GM20000 (cell line): ENCODE measurements at regions not wholly inside any gene's neighbourhood (a gene's known extent, or its start where the extent isn't known, plus 50 kb on each side); places are given as distances from the start of the nearest gene placed in this dataset.

ENCODE experiments used
- DNase-seq: peaks from one replicate; pipeline ENCODE4 v3.0.0; 2012; ENCODE audit warnings: low spot score
- CTCF ChIP-seq: IDR thresholded peaks from 2 replicates; pipeline ENCODE4 v1.5.1; 2012; ENCODE audit warnings: mild to moderate bottlenecking, control low read depth; ENCODE audit errors: extremely low read depth, missing control alignments

GRCh38 chr11:70910835-70911234, 341.5 kb downstream of the SHANK2 start:
- no peak for DNase-seq
- TF ChIP-seq CTCF = no peak

- TF ChIP-seq CTCF = no peak
- DNase-seq = no peak
Observed at GRCh38 chr11:70912226-70912840, 340.0 kb downstream of the SHANK2 start.

GRCh38 chr11:70913715-70914231, 338.6 kb downstream of the SHANK2 start:
- no peak for TF ChIP-seq CTCF
- DNase-seq = no peak

- no peak for TF ChIP-seq CTCF
- no peak for DNase-seq
Observed at GRCh38 chr11:70914496-70914895, 337.9 kb downstream of the SHANK2 start.

GRCh38 chr11:70915158-70915985, 337.0 kb downstream of the SHANK2 start:
- no peak for TF ChIP-seq CTCF
- no peak for DNase-seq

- no peak for DNase-seq
- TF ChIP-seq CTCF = no peak
Observed at GRCh38 chr11:70916351-70916750, 336.0 kb downstream of the SHANK2 start.

- no peak for TF ChIP-seq CTCF
Observed at GRCh38 chr11:70918242-70918641, 334.1 kb downstream of the SHANK2 start.

More at GRCh38 chr11:70918242-70918641, 334.1 kb downstream of the SHANK2 start:
- no peak for DNase-seq
